ENCODE measurements at regions not wholly inside any gene's neighbourhood (a gene's known extent, or its start where the extent isn't known, plus 50 kb on each side); places are given as distances from the start of the nearest gene placed in this dataset.
"Not testable (repeated sequence)": the region's sequence is repeated elsewhere in the genome, so short reads cannot be mapped to it uniquely, and the experiment has no call there.

DNA sequence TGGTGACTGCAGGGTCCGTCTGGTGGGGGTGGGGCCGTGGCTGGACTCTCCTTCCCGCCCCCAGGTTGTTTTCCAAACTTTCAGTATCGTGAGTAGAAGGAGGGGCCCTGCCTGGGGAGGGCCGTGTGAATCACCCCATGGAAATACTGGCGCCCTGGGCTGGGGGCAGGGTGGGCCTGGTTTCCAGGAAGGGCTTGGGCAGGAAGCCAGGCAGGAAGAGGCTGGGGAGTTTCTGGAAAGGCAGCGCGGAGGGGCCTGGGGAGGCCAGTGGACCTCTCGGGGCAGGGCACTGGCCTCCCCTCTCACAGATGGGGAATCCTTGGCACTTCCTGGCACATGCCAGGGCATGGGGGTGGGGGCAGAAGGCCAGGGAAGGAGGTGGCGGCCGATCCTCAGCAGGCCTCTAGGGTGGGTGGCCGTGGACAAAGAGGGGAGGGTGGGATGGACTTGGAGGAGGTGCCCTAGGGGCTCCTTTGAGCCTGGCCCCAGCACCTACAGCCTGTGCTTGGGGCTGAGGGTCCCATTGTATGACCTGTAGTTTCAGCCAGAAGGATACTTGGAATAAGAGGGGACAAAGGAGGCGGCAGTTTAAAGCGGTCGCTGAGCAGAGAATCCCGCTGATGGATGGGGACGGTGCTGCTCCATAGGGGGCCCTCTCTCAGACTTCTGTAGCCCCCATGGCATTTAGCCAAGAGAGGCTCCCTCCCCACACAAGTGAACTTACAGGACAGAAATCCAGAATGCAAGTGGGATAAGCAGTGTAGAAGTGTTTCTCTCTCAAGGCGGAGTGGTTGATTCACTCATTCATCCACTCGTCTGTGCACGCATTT is 56.5 kb upstream of the GATA2 start:
- DNase-seq, result peak; percentile 95

DNA sequence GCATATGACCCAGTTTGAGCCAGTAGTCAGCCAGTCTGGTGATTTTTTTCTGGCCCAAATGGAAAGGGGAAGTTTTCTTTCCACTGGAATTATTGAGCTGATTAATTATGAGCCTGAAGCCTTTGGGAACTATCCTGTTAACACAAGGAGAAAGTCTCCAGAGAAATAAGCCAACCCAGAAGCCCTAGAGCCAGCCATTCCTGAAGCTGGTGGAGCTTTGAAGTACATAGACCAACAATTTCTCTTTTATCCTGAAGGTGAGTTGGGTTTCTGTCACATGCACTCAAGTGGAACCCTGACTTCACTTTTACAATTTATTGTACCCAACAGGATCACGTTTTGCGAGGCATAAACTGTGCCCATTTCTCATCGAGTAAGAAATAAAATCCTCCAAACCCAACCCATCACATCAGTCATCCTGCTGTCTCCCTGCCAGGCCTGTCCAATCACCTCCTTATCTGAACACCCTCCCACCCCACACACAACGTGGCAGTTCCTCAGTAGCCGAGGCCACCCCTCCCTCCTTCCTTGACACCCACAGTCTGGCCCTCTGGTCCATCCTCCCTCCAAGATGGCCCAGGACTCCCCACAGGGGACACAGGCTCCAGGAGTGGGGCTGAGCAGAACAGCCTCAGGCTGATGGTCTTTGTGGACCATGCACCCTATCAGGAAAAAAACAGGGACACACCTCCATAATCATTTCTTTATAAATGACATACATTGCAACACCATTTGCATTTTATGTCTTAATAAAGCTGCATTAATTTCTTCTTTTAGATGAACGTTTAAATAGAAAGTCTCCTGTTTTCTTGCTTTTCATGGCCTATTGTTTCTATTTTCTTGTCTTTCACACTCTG is 55.7 kb upstream of the GATA2 start:
- DNase-seq, result peak; percentile 55

DNA sequence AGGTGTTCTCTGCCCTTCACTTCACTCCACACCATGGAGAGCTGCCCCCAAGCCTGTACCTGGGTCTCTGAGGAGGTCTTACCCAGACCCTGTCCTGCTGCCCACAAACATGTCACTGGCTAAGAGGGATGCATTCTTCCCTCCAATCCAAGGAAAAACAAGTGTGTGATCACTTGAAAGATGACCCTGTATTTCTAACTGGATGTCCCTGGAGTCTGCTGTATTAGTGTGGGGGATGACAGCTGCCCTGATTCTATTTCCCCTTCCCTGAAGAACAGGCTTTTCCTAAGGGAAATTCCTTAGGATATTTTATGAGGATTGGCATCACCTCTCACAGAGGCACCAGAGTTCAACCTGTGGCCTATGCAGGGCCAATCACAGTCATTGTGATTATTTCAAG is 55.0 kb upstream of the GATA2 start:
- no peak for DNase-seq

DNA sequence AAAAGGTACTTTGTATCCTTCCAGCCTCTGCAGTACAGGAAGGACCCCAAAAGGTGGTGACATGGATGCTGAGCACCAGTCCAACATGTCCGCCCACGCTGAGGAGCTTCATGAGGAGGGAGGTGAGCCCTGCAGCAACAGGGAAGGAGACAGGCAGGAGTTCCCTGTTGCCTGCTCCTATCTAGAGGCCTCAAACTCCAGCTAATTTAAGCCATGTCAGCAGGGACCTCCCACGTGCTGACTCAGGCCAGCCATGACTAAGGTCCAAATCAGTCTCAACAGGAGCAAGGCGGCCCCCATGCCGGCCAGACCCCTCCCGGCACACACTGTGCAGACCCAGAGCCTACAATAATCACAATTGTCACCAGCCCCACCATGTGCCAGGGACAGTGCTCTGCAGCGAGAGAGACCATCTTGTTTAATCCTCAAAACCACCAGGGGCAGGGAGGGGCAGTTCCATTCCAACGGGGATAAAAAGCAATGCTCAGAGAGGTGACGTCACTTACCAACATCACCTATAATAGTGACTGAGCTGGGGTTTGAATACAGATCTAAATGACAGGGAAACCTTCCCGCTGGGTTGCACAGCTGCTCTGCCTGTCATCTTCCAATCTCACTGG is 54.5 kb upstream of the GATA2 start:
- peak; percentile 76 for DNase-seq

DNA sequence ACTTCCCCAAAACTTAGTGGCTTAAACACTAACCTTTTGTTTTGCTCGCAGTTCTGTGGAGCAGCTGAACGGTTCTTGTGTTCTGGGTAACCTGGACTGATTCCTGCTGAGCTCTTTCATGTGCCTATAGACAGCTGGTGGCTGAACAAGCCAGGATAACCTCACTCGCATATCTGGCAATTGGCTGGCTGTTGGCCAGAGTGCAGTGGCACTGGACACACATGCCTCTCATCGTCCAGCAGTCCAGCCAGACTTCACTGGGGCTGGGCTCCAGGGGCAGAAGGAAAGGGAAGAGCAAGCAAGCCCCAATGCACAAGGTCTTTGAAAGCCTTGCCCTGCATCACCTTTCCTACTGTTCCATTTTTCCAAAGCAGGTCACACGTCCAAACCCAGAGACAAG is 53.6 kb upstream of the GATA2 start:
- no peak for DNase-seq

DNA sequence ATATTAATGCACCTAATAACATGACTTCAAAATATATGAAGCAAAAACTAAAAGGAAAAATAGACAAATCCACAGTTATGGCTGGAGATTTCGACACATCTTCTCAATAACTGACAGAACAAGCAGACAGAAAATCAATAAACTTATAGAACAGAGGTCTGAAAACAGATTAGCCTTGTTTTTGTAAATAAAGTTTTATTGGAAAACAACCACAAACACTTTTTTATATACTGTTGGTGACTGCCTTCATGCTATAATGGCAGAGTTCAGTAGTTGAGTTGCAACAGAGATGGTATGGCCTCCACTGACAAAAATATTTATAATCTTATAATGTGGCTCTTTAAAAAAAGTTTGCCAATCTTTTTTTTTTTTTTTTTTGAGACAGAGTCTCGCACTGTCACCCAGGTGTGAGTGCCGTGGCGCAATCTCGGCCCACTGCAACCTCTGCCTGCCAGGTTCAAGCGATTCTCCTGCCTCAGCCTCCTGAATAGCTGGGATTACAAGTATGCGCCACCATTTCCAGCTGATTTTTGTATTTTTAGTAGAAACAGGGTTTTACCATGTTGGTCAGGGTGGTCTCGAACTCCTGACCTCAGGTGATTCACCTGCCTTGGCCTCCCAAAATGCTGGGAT is 52.2 kb upstream of the GATA2 start:
- DNase-seq, result no peak

DNA sequence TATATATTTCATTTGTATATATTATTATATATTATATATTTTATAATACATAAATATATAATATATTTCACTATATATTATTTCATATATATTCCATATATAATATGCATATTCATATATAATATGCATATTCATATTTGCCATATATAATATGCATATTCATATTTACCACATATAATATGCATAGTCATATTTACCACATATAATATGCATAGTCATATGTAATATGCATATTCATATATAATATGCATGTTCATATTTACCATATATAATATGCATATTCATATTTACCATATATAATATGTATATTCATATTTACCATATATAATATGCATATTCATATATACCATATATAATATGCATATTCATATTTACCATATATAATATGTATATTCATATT is 51.2 kb upstream of the GATA2 start:
- no peak for DNase-seq

DNA sequence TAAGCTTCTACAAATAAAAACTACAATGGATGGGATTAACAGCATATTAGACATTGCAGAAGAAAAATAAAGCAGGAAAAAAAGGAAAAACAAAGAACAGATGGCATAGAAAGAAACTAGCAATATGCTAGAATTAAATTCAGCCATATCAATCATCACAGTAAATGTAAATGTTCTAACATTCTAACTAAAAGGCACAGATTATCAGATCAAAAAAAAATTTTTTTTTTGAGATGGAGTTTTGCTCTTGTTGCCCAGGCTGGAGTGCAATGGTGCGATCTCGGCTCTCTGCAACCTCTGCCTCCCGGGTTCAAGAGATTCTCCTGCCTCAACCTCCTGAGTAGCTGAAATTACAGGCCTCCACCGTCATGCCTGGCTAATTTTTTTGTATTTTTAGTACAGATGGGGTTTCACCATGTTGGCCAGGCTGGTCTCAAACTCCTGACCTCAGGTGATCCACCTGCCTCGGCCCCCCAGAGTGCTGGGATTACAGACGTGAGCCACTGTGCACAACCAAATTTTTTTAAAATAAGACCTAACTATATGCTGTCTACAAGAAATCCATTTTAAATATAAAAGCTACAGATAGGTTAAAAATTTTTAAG is 50.7 kb upstream of the GATA2 start:
- DNase-seq, result not testable (repeated sequence)
